Smooth muscle cell of the brain vasculature (primary cell): ENCODE measurements at regions not wholly inside any gene's neighbourhood (a gene's known extent, or its start where the extent isn't known, plus 50 kb on each side); places are given as distances from the start of the nearest gene placed in this dataset.
A peak's percentile ranks its signal among the peaks of the same experiment; 100 is the strongest.

Experiments
- DNase-seq: peaks from one replicate; pipeline ENCODE4 v3.0.0-alpha.2; 2012; ENCODE audit warnings: low read depth, low spot score

DNA sequence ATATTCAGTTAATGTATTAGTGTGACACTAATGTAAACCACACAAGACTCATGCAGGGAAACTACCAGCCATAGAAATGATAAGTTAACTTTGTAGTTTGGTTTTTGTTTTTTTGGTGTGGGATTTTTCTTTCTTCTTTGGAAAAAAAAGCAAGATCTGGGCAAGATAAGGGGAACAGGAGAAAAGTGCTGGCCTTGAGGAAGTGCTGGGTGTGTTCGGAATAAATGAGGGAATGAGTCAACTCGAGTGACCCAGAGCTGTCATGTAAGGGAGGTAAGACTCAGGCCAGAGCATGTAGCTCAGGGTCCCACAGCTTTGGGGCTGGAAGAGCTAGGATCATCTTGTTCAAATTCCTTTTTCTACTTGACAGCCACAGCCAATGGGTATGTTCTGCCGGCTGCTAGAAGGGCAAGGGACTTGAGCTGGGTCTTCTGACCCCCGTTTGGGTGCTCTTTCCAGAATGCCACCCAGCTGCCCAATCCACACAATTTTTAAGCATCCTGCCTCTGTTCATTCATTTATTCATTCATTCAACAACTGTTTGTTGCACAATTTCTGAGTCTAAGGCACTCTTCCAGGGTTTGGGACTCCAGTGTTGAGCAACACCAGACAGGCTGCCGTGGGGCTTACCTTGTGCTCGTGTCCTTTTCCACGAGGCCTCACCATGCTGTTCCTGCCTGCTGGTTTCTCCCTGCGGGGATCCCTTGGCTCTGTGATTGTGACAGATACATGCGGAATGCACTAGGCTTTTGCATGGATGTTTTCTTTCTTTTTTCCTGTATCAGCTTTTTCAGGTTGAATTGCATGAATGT, 54.5 kb downstream of the CLDN34 start:
- DNase-seq, result no peak

DNA sequence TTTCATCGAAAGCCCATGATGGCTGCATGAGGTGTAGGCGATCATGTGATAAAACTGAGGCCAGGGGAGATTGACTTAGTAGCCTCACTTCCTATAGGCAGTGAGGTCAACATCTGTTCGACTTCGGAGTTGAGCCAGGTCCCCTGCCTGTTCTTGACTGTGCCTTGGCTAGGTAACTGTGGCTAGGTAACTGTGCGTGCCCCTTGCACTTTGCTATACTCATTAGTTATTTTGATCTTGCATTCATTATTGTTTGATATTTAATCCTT, 55.0 kb downstream of the CLDN34 start:
- no peak for DNase-seq

- DNase-seq, result no peak
Observed at GRCh38 chrX:10022580-10023245, 55.6 kb downstream of the CLDN34 start.

DNA sequence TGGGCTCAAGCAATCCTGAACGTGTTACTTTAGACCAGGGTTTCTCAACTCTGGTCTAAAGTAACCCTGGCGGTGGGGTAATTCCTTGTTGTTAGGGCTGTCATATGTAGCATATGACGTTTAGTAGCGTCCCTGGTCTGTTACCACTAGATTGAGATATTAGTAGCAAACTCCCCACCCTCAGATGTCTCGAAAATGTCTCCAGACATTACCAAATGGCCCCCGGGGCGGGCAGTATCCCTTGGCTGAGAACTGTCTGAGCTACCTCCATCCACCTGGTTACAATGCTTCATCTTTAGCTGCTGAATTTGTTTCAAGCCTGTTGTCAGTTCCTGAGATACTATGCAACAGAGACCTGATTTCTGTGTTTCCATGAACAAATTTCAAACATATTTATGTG, 56.7 kb downstream of the CLDN34 start:
- no peak for DNase-seq

- no peak for DNase-seq
Observed at GRCh38 chrX:10025742-10026493, 58.8 kb downstream of the CLDN34 start.

GRCh38 chrX:10028283-10029104, 61.3 kb downstream of the CLDN34 start:
- DNase-seq, result no peak

GRCh38 chrX:10030570-10030969, 63.4 kb downstream of the CLDN34 start:
- DNase-seq, result no peak

GRCh38 chrX:10031746-10032145, 64.6 kb downstream of the CLDN34 start:
- DNase-seq, result no peak

GRCh38 chrX:10032147-10032546, 65.0 kb downstream of the CLDN34 start:
- no peak for DNase-seq

DNA sequence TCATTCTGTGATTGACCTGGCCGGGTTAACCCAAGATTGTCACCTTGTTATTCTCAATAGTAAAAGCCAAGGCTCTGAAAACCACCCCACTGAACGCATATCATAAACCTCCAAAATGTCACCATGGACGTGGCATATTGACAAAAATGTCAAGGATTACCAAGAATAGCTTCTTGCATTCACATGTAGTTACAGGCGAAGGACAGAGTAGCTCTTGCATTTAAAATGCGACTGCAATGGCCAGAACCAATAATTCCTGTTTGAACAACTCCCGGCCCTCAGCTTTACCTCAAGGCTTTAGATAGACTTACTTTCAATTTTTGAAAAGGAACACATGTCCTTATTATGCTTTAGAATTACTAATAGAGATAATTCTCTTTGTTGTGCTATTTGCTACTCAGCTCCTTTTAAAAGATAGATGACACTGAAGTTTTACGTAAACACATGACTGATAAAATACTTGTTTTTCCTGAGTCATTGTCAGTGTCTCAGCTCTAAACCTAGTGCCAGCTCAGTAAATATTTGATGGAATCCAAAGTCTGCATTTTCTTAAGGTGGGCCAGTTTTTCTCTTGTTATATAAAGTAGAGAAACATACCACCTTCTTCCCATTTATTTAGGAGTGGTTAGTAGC, 66.3 kb downstream of the CLDN34 start:
- no peak for DNase-seq

DNA sequence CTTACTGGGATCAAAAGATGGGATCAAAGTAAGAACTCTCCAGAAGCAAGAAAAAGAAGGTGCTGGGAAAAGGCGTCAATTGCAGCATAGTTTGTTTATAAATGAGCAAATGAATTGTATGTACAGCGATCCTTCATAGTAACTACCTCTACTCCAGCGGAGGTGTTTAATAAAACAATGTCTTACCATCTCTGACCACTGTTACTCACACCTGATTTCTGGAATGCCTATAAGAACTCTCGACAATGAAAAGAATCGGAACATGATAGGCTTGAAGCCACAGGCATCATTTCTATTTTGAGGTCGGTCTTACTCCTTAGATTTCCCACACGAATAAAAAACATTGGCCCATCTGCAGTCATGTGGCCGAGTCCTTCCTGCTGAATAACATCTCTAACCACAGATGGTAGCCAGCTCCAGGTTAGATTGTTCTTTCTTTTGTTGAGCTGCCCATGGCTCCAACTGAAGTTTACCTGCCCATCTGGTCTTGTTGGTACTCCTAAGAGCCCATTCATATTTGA, 67.6 kb downstream of the CLDN34 start:
- no peak for DNase-seq

DNA sequence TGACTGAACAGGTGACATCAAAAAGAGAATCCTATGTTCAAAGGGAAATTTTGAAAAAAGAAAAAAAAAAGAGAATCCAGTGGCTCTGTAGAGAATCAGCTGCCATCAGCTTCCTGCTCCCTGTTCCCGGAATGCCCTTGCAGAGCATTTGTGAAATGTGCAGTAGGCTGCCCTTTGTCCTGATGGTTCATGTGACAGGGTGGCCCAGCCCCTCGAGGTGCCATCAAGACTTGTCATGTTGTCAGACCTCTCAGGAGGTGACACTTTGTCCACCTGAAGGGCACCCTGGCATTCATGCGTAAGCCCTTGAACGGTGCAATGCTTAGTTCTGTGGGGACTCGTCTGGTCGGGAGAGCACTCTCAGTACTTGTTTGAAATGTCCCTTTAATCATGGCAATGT, 71.4 kb downstream of the CLDN34 start:
- no peak for DNase-seq

DNA sequence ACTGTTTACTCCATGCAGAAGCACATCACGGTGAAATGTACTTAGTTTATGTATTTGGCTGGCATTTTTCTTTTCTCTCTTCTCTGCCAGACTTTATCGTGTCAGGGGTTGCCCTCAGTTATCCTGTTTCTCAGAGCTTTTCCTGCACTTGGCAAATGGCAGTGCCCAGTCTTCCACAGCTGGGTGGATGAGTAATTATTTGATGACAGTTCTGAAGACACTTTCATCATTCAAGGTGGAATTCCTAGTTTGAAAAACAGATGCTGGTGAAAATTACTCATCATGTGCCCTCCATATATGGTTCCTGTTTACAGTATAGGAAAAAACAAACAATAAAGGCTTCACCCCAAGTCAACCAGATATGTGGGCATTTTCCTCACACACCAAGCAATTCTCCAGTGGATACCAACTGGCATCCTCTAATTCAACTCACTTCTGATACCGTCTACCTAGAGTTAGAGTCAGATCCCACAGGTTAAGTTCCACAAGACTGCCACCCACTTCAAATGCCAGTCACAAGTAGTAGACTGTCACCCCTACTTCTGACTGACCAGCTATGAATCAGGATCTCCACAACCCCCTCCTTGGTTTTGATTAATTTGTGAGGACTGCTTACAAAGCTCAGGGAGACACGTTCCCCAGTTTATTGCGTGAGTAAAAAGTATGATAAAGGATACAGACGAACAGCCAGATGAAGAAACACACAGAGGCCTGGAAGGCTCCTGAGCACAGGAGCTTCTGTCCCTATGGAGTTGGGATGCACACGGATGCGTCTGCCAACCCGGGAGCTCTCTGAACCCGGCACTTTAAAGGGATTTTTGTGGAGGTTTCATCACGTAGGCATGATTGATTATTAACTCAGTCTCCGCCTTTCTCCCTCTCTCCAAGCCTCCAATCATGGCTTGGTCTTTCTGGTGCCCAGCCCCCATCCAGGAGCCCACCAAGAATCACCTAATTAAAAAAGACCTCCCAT, 72.9 kb downstream of the CLDN34 start:
- no peak for DNase-seq

DNA sequence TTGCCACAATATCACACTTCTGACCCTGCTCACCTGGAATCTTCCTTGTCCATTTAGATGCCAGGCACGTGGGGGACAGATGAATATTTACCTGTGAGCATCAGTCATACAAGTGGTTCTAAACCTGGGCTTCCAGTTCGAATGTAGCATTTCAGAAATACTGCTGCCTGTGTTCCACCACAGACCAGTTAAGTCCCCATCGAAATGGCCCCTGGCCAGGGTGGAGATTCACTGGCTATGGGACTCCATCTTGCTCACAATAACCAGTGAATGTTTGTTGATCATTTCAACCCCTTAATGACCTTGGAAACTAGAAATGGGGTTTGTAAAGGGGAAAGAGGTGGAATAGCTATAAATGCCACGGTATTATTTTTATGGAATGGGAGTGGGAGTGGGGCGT, 73.8 kb downstream of the CLDN34 start:
- DNase-seq, result no peak

GRCh38 chrX:10041383-10041782, 74.2 kb downstream of the CLDN34 start:
- peak; percentile 33 for DNase-seq

- DNase-seq, result no peak
Observed at GRCh38 chrX:10042055-10042454, 74.9 kb downstream of the CLDN34 start.

- no peak for DNase-seq
Observed at GRCh38 chrX:10043386-10043785, 76.2 kb downstream of the CLDN34 start.

- no peak for DNase-seq
Observed at GRCh38 chrX:10044021-10044420, 76.9 kb downstream of the CLDN34 start.

DNA sequence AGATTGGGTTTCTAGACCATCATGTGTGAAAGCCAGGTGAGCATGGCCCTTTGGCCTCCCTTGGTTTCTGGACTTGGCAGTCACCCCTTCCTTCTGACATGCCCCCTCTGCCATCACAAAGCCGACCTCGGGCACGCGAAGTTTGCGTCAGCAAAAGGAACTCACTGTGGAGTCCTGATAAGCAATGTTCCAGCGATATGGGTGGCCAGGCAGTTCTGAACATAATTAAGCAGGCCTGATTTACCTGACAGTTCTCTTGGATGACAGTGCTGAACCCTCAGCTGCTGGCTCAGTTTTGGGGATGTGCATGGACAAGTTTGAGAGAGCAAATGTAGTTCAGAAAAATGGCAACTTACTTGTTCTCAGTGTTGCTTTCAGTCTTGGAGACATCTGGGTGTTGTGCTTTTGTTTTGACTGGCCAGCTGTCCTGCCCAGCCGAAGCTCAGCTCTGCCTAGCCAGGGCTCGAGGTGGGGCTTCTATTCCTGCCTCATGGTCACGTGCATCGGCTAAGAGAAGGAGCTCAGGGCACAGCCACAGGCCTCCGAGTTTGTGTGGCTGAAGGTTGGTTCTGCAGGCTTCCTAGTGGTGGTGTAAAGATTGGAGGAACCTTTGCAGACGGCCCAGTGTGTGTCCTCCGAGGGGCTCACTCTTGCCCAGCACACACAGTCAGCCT, 78.3 kb downstream of the CLDN34 start:
- no peak for DNase-seq
